ENCODE measurements at regions not wholly inside any gene's neighbourhood (a gene's known extent, or its start where the extent isn't known, plus 50 kb on each side); places are given as distances from the start of the nearest gene placed in this dataset.
"Not testable (repeated sequence)": the region's sequence is repeated elsewhere in the genome, so short reads cannot be mapped to it uniquely, and the experiment has no call there.

GRCh38 chr13:76597868-76598267 lies 288.3 kb downstream of the KCTD12 start:
- Histone ChIP-seq H3K9me3 (no peaks in the 10 kb centered on the region), H3K27me3 (no peaks in the 10 kb centered on the region), H3K4me3 (no peak overlapping the region), H3K36me3 (no peaks in the 10 kb centered on the region), H3K27ac (no peak overlapping the region), H3K4me1 (no peaks in the 10 kb centered on the region)
- intact Hi-C loops (cut with DNase I) = no loop called here
- no peak for DNase-seq (ENCODE audit: low spot score in 2 of 2)
- no peak for TF ChIP-seq CTCF (IDR thresholded peaks at IDR 0.05)

GRCh38 chr13:76596216-76596615 lies 290.0 kb downstream of the KCTD12 start:
- Histone ChIP-seq H3K9me3 (no peaks in the 10 kb centered on the region), H3K4me1 (no peaks in the 10 kb centered on the region), H3K27me3 (no peaks in the 10 kb centered on the region), H3K4me3 (no peak overlapping the region), H3K27ac (no peak overlapping the region), H3K36me3 (no peaks in the 10 kb centered on the region)
- intact Hi-C loops (cut with DNase I) = no loop called here
- no peak for DNase-seq (ENCODE audit: low spot score in 2 of 2)
- TF ChIP-seq CTCF (IDR thresholded peaks at IDR 0.05) = no peak

GRCh38 chr13:76594435-76594834 lies 291.8 kb downstream of the KCTD12 start:
- no peaks in the 10 kb centered on the region for H3K4me1 ChIP-seq
- intact Hi-C loops (cut with DNase I) = no loop called here
- H3K27me3 ChIP-seq = no peaks in the 10 kb centered on the region
- no peak for DNase-seq (ENCODE audit: low spot score in 2 of 2)
- no peak overlapping the region for H3K4me3 ChIP-seq
- no peaks in the 10 kb centered on the region for H3K36me3 ChIP-seq
- no peak for TF ChIP-seq CTCF (IDR thresholded peaks at IDR 0.05)
- H3K27ac ChIP-seq = no peak overlapping the region
- H3K9me3 ChIP-seq = no peaks in the 10 kb centered on the region

- no peak for TF ChIP-seq CTCF (IDR thresholded peaks at IDR 0.05)
- intact Hi-C loops (cut with DNase I) = no loop called here
- Histone ChIP-seq H3K27ac (no peak overlapping the region), H3K36me3 (no peaks in the 10 kb centered on the region), H3K4me1 (no peaks in the 10 kb centered on the region), H3K27me3 (no peaks in the 10 kb centered on the region), H3K9me3 (no peaks in the 10 kb centered on the region), H3K4me3 (no peak overlapping the region)
- no peak for DNase-seq (ENCODE audit: low spot score in 2 of 2)
These were observed 299.4 kb downstream of the KCTD12 start for GRCh38 chr13:76586842-76587241.

- H3K36me3 ChIP-seq = no peaks in the 10 kb centered on the region
- H3K4me1 ChIP-seq = no peaks in the 10 kb centered on the region
- no peak overlapping the region for H3K27ac ChIP-seq
- H3K4me3 ChIP-seq = no peak overlapping the region
- H3K9me3 ChIP-seq = peaks cover 0 to 22% of the 10 kb centered on the region in 2 donors
- no peak for DNase-seq (ENCODE audit: low spot score in 2 of 2)
- intact Hi-C loops (cut with DNase I) = no loop called here
- no peaks in the 10 kb centered on the region for H3K27me3 ChIP-seq
- no peak for TF ChIP-seq CTCF (IDR thresholded peaks at IDR 0.05)
These were observed 306.5 kb downstream of the KCTD12 start for GRCh38 chr13:76579701-76580100.

GRCh38 chr13:76575634-76576033 lies 310.6 kb downstream of the KCTD12 start:
- H3K27me3 ChIP-seq; DNase-seq (ENCODE audit: low spot score in 2 of 2); H3K36me3 ChIP-seq; H3K4me3 ChIP-seq; H3K4me1 ChIP-seq; intact Hi-C loops (cut with DNase I); H3K27ac ChIP-seq: not testable (repeated sequence)
- peaks cover 0 to 22% of the 10 kb centered on the region in 2 donors for H3K9me3 ChIP-seq

All from ascending aorta (tissue), 2 donors.